ELF-1 (cell line): ENCODE measurements at regions not wholly inside any gene's neighbourhood (a gene's known extent, or its start where the extent isn't known, plus 50 kb on each side); places are given as distances from the start of the nearest gene placed in this dataset.
"Not testable (repeated sequence)": the region's sequence is repeated elsewhere in the genome, so short reads cannot be mapped to it uniquely, and the experiment has no call there.

Source experiments
- DNase-seq: peaks from one replicate; pipeline ENCODE4 v3.0.0-alpha.2; 2016; ENCODE audit warnings: low read depth, low spot score

DNA sequence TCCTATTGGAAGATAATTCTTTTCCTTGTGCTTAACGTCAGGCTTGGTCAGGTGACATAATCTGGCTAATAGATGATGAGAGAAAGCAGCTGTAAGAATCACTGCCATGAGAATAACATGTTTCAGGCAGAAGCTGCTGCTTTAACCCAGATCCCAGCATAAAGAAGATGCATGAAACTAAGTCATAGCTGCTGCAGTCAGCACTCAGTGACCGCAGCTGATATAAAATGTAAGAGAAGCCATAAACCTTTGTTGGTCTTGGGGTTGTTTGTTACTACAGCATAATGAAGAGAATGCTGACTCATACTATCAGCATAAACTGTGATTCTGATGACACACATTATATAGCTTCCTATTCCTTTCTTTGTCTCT lies 274.3 kb upstream of the TRIB2 start:
- DNase-seq = no peak

DNA sequence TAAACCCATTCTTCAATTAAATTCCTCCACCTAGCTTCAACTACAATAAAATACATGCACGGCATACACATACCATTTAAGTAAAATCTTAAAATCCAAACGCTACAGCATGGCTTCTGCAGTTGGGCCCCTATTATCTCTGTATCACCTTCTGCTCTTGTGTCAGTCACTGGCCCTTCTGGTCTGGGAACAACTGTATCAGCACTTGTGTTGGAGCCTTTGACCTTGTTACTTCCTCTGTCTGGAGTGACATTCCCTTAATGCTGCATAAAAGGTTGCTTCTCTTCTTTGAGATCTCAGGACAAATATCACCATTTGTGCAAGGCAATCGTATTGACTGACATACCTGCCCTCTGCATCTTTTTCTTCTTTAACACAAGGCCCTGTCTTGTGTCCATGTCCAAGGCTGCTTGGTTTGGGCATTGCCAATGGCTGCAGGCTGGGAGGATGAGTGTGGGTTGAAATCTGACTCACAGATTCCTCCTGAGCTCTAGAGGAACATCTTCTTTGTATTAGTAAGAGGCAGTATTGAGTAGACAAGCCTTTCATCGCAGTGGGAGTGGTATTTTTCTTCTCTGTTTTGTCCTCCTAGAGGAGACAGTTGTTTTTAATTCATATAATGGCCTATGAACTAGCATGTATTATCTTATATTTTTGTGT lies 267.8 kb upstream of the TRIB2 start:
- no peak for DNase-seq

DNA sequence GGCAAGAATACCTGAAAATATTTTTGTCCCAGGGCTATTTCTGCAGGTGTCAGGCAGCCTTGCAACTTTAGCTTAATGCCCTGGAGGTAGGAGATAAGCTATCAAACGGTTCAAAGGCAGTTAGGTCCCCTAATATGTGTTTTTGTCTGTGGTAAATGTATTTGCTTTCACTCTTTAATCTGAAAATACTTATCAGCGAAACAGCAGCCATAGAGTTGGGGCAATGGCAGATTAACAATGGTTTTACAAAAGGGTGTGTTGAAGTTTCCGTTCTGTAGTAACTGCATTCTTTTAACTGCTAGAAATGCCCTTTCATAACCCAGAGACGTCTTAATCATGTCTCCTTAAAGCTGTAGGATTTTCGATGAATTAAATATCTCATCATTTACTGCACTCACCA lies 265.0 kb upstream of the TRIB2 start:
- no peak for DNase-seq

DNA sequence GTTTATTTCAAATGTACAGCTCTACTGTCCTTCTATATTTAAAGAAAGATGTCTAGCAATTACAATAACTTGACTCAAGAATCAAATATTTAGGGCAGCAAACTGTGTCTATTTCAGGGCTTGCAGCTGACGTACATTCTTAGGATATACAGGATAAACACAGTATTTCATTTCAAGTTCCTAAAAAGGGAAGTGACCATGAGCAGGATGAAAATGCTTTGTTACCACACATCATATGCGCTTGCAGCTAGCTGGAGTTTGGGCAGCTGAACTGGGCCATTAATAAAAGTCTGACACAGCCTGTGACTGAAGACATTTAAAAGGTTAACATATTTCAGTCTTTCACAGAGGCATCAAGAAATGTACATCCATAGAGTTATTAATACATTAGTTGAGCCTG lies 264.6 kb upstream of the TRIB2 start:
- no peak for DNase-seq

DNA sequence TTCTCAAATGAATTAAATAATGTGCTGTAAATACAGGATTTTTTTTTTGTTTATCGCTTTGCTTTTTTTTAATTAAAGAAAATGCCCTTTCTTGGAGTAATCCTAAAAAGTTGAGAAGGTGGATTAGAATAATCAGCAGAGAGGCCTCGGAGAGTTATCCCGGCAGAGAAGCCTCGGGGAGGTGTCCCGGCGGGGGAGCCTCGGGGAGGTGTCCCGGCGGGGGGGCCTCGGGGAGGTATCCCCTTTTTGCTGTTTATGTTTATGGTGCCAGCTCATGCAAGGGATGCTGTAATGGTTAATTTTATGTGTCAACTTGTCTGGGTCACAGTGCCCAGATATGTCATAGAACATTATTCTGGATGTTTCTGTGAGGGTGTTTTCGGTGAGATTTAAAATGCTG lies 263.0 kb upstream of the TRIB2 start:
- DNase-seq = no peak

- no peak for DNase-seq
Measured at GRCh38 chr2:12455661-12456060, 261.1 kb upstream of the TRIB2 start.

GRCh38 chr2:12456293-12457106 lies 260.2 kb upstream of the TRIB2 start:
- peak; percentile 32 for DNase-seq

- no peak for DNase-seq
Measured at GRCh38 chr2:12457831-12458230, 258.9 kb upstream of the TRIB2 start.

DNA sequence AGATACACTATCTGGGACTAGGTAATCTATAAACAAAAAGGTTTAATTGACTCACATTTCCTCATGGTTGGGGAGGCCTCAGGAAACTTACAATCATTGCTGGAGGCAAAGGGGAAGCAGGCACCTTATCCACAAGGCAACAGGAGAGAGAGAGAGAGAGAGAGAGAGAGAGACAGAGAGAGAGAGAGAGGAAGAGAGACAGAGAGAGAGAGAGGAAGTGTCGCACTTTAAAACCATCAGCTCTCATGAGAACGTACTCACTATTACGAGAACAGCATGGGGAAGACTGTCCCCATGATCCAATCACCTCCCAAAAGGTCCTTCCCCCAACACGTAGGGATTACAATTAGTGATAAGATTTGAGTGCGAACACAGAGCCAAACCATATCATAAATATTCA lies 253.5 kb upstream of the TRIB2 start:
- no peak for DNase-seq

DNA sequence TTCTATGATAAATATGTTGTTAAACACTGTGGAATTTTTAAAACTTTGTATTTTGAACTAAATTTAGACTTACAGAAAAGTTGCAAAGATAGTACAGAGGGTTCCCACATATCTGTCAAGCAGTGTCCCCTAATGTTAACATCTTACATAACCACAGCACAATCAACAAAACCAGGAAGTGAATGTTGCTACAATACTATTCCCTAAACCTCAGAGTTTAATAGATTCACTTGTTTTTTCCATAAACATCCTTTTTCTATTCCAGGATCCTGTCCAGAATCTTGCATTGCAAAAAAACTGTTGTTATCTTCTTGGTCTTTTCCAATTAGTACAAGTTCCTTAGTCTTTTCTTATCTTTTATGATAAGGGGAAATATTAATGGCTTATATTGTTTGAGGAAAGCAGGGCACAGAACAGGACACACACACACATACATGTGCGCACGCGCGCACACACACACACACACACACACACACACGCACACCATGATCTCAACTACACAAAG lies 251.1 kb upstream of the TRIB2 start:
- DNase-seq = no peak

GRCh38 chr2:12467303-12467702 lies 249.4 kb upstream of the TRIB2 start:
- DNase-seq = no peak

- DNase-seq = no peak
Measured at GRCh38 chr2:12469141-12469561, 247.6 kb upstream of the TRIB2 start.

GRCh38 chr2:12472265-12472664 lies 244.5 kb upstream of the TRIB2 start:
- not testable (repeated sequence) for DNase-seq

DNA sequence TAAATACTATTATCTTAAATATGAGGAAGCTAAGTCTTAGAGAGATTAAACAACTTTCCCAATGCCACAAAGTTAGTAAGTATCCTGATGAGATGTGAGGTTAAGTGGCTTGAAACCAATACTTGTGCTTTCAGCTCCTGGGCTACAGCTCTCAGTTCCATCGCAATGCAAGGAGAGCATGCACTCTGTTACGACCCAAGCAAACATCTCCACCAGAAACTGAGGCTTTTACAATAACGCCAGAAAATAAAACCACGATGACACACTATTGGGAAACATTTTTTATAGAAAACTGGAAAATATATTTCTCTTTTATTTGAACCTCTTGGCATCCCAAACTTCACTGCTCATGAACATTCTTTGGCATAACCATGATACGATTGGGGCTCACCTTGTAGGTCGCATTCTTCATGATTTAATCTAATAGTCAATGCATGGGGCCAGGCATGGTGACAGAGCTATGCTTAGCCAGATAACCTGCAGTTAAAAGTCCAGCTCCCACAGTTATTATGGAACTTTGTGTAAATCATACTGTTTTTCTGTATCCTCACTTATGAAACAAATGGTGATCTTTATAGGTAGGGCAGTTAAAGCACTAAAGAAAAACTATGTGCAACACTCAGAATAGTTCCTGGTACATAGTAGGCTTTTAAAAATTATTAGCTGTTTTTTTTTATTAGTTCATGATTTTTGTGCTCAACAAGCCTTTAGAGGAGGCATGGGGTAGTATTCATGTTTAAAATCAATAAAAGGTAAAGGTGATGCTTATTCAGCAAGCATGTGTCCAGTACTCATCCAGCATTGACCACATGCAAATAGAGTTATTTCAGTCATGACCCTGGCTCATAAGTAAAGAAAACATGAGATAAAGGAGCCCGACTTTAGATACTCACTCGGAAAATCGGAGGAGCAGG lies 238.3 kb upstream of the TRIB2 start:
- no peak for DNase-seq

GRCh38 chr2:12479065-12479601 lies 237.6 kb upstream of the TRIB2 start:
- DNase-seq = no peak

- no peak for DNase-seq
Measured at GRCh38 chr2:12484536-12485115, 232.1 kb upstream of the TRIB2 start.

- DNase-seq = peak; percentile 24
Measured at GRCh38 chr2:12486205-12487118, 230.3 kb upstream of the TRIB2 start.

GRCh38 chr2:12487253-12488004 lies 229.3 kb upstream of the TRIB2 start:
- DNase-seq = no peak
